Activated CD4-positive, alpha-beta memory T cell treated with anti-CD3 and anti-CD28 coated beads, Interleukin-2, amount 10 ng/mL, durations not matched to agents 7 days and 5 days (primary cell): ENCODE measurements at regions not wholly inside any gene's neighbourhood (a gene's known extent, or its start where the extent isn't known, plus 50 kb on each side); places are given as distances from the start of the nearest gene placed in this dataset.
"Not testable (repeated sequence)": the region's sequence is repeated elsewhere in the genome, so short reads cannot be mapped to it uniquely, and the experiment has no call there.

Source experiments
- CTCF ChIA-PET: fragments of 350-600 bp; sonication (Branson Sonifier 250); formaldehyde crosslinking; loops from one replicate; lab custom pipeline; 2021; ENCODE audit warnings: antibody characterized with exemption, inconsistent platforms; lab: Charles Lee
- POLR2A ChIA-PET: fragments of 350-600 bp; sonication (Branson Sonifier 250); formaldehyde crosslinking; loops from one replicate; lab custom pipeline; 2021; ENCODE audit warnings: antibody characterized with exemption; lab: Charles Lee
- DNase-seq: peaks from one replicate; pipeline ENCODE4 v3.0.0-alpha.2; 2020
- H3K27ac Mint-ChIP-seq: one replicate; pipeline ENCODE4 v1.8.0; 2021; ENCODE audit warnings: mild to moderate bottlenecking, mixed read lengths
- H3K27me3 Mint-ChIP-seq: one replicate; pipeline ENCODE4 v1.8.0; 2021; ENCODE audit warnings: mixed read lengths
- H3K36me3 Mint-ChIP-seq: one replicate; pipeline ENCODE4 v1.8.0; 2021; ENCODE audit warnings: low read depth, mixed read lengths
- H3K4me1 Mint-ChIP-seq: one replicate; pipeline ENCODE4 v1.8.0; 2021; ENCODE audit warnings: mixed read lengths
- H3K4me3 Mint-ChIP-seq: one replicate; pipeline ENCODE4 v1.8.0; 2021; ENCODE audit warnings: mild to moderate bottlenecking, mixed read lengths
- H3K9me3 Mint-ChIP-seq: one replicate; pipeline ENCODE4 v1.8.0; 2021; ENCODE audit warnings: mixed read lengths

GRCh38 chr18:65671621-65672415, 79.0 kb upstream of the CDH7 start:
- H3K4me3 Mint-ChIP-seq, result no peak overlapping the region
- H3K4me1 Mint-ChIP-seq, result no peaks in the 10 kb centered on the region
- no peak for DNase-seq
- peaks cover 20% of the 10 kb centered on the region for H3K9me3 Mint-ChIP-seq
- no peaks in the 10 kb centered on the region for H3K36me3 Mint-ChIP-seq
- ChIA-PET POLR2A (no interaction called here), CTCF (no interaction called here)
- H3K27me3 Mint-ChIP-seq, result no peaks in the 10 kb centered on the region
- no peak overlapping the region for H3K27ac Mint-ChIP-seq

GRCh38 chr18:65670145-65670544, 80.7 kb upstream of the CDH7 start:
- H3K9me3 Mint-ChIP-seq, result peaks cover 20% of the 10 kb centered on the region
- POLR2A ChIA-PET, H3K36me3 Mint-ChIP-seq, DNase-seq, H3K4me3 Mint-ChIP-seq, H3K27ac Mint-ChIP-seq, CTCF ChIA-PET, H3K4me1 Mint-ChIP-seq, H3K27me3 Mint-ChIP-seq: not testable (repeated sequence)

DNA sequence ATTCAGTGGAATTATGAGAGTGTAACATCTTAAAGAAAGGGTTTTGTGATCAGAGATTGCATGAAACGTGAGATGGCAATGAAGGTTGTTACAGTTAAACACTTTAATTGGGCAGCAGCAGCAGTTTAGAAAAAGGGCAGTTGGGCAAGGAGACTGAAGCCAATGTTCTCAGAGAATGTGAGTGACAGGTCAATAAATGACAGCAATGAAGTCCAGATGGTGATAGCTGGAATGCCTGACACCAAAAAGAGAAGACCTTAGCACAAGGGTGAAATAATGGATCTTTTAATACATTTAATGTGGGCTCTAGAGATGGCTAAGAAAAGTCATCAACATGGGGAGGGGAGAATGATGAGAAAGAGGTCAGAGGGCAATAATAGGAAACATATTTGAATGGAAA, 89.4 kb upstream of the CDH7 start:
- CTCF ChIA-PET, result no interaction called here
- H3K9me3 Mint-ChIP-seq, result peaks cover 5% of the 10 kb centered on the region
- POLR2A ChIA-PET, result no interaction called here
- no peaks in the 10 kb centered on the region for H3K27me3 Mint-ChIP-seq
- H3K36me3 Mint-ChIP-seq, result no peaks in the 10 kb centered on the region
- no peaks in the 10 kb centered on the region for H3K4me1 Mint-ChIP-seq
- DNase-seq, result no peak
- no peak overlapping the region for H3K4me3 Mint-ChIP-seq
- H3K27ac Mint-ChIP-seq, result no peak overlapping the region

DNA sequence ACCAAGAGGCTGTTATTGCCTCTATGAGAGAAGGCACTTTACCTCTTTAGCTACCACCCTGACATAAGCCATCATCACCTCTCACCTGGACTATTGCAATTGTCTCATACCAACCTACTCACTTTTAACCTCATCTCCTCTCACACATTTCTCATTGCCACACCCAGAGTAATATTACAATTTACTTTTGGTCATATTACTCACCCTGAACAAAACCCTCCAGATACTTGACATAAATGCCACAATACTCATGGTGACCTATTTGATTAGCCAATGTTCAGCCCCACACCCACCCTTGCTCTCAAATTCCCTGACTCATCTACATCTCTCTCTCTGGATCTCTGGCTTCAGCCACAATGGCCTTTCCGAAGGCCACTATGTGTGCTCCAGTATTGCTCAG, 90.9 kb upstream of the CDH7 start:
- ChIA-PET POLR2A (no interaction called here), CTCF (no interaction called here)
- DNase-seq, result no peak
- Mint-ChIP-seq H3K27me3 (no peaks in the 10 kb centered on the region), H3K27ac (no peak overlapping the region), H3K4me1 (no peaks in the 10 kb centered on the region), H3K4me3 (no peak overlapping the region), H3K36me3 (no peaks in the 10 kb centered on the region), H3K9me3 (peaks cover 5% of the 10 kb centered on the region)

DNA sequence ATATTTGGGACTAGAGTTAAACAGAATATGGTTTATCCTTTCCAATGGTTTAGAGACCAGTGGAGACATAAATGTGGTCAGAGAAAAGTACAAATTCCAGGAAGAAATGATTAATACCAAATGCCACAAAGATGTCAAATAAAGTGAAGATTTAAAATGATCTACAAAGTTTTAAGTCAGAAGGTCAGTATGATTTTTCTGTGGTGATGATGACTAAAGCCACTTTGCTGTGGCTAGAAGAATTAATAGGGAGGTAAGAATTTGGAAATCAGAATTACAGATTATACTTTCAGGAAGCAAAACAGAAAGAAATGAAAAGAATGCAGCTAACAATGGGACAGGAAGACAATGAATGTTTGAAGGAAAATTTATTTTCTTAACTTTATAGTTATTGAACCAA, 91.5 kb upstream of the CDH7 start:
- no peak overlapping the region for H3K4me3 Mint-ChIP-seq
- CTCF ChIA-PET, result no interaction called here
- no peak for DNase-seq
- no peaks in the 10 kb centered on the region for H3K4me1 Mint-ChIP-seq
- peaks cover 7% of the 10 kb centered on the region for H3K9me3 Mint-ChIP-seq
- H3K36me3 Mint-ChIP-seq, result no peaks in the 10 kb centered on the region
- H3K27ac Mint-ChIP-seq, result no peak overlapping the region
- no peaks in the 10 kb centered on the region for H3K27me3 Mint-ChIP-seq
- POLR2A ChIA-PET, result no interaction called here

DNA sequence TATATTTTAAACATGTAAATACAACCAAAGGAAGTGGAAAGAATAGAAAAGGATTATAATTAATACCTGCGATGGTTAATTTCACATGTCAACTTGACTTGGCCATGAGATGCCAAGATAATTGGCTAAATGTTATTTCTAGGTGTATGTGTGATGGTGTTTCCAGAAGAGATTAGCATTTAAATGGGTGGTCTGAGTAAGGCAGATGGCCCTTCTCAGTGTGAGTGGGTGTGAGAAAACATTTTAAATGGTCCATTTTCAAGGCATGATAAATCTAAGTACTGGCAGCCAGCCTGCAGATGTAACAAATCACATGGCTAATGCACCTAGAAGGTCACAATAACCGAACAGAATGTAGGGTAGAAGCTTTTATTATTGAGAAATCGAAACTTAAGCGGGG, 99.6 kb upstream of the CDH7 start:
- POLR2A ChIA-PET, result no interaction called here

DNA sequence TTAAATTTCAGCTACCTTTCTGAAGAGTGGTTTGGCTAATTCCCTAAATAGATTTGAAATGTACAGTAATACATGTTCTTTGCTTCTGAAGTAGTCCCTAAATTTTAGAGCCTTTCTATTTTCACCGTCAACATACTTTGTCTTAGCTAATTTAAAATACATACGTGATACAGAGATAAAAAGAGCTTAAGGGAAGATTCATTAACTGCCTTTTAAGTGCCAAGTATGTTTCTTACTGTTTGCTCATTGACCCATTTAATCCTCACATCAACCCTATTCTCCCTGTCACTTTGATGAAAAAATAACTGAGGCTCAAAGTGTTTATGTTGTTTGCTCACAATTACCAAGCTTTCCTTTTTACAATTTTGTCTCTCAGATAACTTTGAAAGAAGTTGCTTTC, 118.6 kb upstream of the CDH7 start:
- CTCF ChIA-PET, result no interaction called here
- no peak for DNase-seq
- Mint-ChIP-seq H3K4me1 (no peaks in the 10 kb centered on the region), H3K27me3 (no peaks in the 10 kb centered on the region), H3K36me3 (no peaks in the 10 kb centered on the region), H3K27ac (no peak overlapping the region), H3K4me3 (no peak overlapping the region), H3K9me3 (peaks cover 8% of the 10 kb centered on the region)
- POLR2A ChIA-PET, result no interaction called here

More for the DNA sequence above, 99.6 kb upstream of the CDH7 start:
- DNase-seq, result no peak
- H3K27ac Mint-ChIP-seq, result no peak overlapping the region
- no peaks in the 10 kb centered on the region for H3K27me3 Mint-ChIP-seq
- peaks cover 6% of the 10 kb centered on the region for H3K9me3 Mint-ChIP-seq
- no peaks in the 10 kb centered on the region for H3K4me1 Mint-ChIP-seq
- no peaks in the 10 kb centered on the region for H3K36me3 Mint-ChIP-seq
- CTCF ChIA-PET, result no interaction called here
- H3K4me3 Mint-ChIP-seq, result no peak overlapping the region

GRCh38 chr18:65631766-65632165, 119.0 kb upstream of the CDH7 start:
- H3K9me3 Mint-ChIP-seq, result peaks cover 9% of the 10 kb centered on the region
- DNase-seq, result no peak
- ChIA-PET POLR2A (no interaction called here), CTCF (no interaction called here)
- H3K4me3 Mint-ChIP-seq, result no peak overlapping the region
- no peaks in the 10 kb centered on the region for H3K36me3 Mint-ChIP-seq
- no peaks in the 10 kb centered on the region for H3K27me3 Mint-ChIP-seq
- H3K27ac Mint-ChIP-seq, result no peak overlapping the region
- no peaks in the 10 kb centered on the region for H3K4me1 Mint-ChIP-seq

DNA sequence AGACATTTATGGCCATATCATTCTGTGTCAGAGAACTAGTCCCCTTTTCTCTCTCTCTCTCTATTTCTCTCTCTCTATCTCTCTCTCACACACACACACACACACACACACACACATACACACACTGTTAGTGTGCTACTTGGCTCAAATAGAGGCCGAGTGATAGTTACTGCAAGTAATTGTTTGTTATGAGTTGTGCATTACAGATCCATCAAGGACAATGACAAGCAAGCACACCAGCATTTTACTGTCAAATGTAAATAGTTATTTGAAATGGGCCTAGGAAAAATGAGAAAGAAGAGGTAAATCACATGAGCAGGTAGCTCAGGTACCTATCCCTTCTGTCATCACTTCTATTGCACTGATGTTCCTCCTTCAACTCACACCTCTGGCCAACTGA, 122.4 kb upstream of the CDH7 start:
- CTCF ChIA-PET, result no interaction called here
- H3K4me3 Mint-ChIP-seq, result no peak overlapping the region

GRCh38 chr18:65623676-65624075, 127.1 kb upstream of the CDH7 start:
- DNase-seq, result no peak
- Mint-ChIP-seq H3K4me3 (no peak overlapping the region), H3K27me3 (no peaks in the 10 kb centered on the region), H3K4me1 (no peaks in the 10 kb centered on the region), H3K27ac (no peak overlapping the region), H3K9me3 (peaks cover 8% of the 10 kb centered on the region), H3K36me3 (no peaks in the 10 kb centered on the region)
- ChIA-PET POLR2A (no interaction called here), CTCF (no interaction called here)

More for the DNA sequence above, 122.4 kb upstream of the CDH7 start:
- Mint-ChIP-seq H3K9me3 (peaks cover 7% of the 10 kb centered on the region), H3K27ac (no peak overlapping the region), H3K27me3 (no peaks in the 10 kb centered on the region), H3K4me1 (no peaks in the 10 kb centered on the region), H3K36me3 (no peaks in the 10 kb centered on the region)
- DNase-seq, result no peak
- POLR2A ChIA-PET, result no interaction called here

- H3K9me3 Mint-ChIP-seq, result peaks cover 15% of the 10 kb centered on the region
- DNase-seq, result no peak
- no peaks in the 10 kb centered on the region for H3K27me3 Mint-ChIP-seq
- ChIA-PET POLR2A (no interaction called here), CTCF (no interaction called here)
- no peaks in the 10 kb centered on the region for H3K36me3 Mint-ChIP-seq
- H3K4me3 Mint-ChIP-seq, result no peak overlapping the region
- no peaks in the 10 kb centered on the region for H3K4me1 Mint-ChIP-seq
- no peak overlapping the region for H3K27ac Mint-ChIP-seq
Observed at GRCh38 chr18:65622436-65622835, 128.4 kb upstream of the CDH7 start.

DNA sequence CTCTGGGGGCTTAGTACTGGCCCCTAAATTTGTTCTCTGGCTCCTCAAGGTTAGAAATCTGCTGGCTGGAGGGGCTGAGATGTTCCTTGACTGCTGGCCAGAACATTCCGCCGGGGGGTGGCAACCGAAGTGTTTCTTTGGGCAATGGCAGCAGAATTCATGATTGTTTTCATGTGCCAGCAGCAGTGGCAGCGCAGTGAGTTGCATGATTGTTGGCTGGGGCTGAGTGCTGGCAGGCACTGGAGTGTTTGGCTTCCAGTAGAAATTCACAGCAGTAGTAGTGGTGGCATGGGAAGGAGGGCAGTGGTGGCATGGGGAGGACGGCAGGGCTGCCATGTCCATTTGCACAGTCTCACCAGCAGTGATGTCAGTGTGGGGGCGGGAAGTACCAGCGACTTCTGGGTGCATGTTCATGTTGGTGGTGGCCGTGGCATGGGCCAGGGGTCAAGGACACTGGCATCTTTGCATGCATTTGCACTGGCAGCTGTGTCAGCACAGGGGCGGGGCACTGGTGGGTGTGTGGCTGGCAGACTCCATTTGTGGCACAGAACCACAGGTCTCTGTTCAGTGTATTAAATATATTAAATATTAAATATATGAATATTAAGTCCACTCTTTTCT, 130.6 kb upstream of the CDH7 start:
- peaks cover 13% of the 10 kb centered on the region for H3K9me3 Mint-ChIP-seq
- no peak overlapping the region for H3K4me3 Mint-ChIP-seq
- no peak for DNase-seq
- H3K36me3 Mint-ChIP-seq, result no peaks in the 10 kb centered on the region
- no peaks in the 10 kb centered on the region for H3K4me1 Mint-ChIP-seq
- ChIA-PET CTCF (no interaction called here), POLR2A (no interaction called here)
- H3K27me3 Mint-ChIP-seq, result no peaks in the 10 kb centered on the region
- no peak overlapping the region for H3K27ac Mint-ChIP-seq

- no peaks in the 10 kb centered on the region for H3K36me3 Mint-ChIP-seq
- ChIA-PET POLR2A (no interaction called here), CTCF (no interaction called here)
- no peaks in the 10 kb centered on the region for H3K27me3 Mint-ChIP-seq
- H3K4me1 Mint-ChIP-seq, result no peaks in the 10 kb centered on the region
- no peak overlapping the region for H3K27ac Mint-ChIP-seq
- no peak for DNase-seq
- H3K4me3 Mint-ChIP-seq, result no peak overlapping the region
- H3K9me3 Mint-ChIP-seq, result peaks cover 11% of the 10 kb centered on the region
Observed at GRCh38 chr18:65610939-65611338, 139.9 kb upstream of the CDH7 start.

GRCh38 chr18:65608471-65608870, 142.3 kb upstream of the CDH7 start:
- H3K4me3 Mint-ChIP-seq, result no peak overlapping the region
- H3K9me3 Mint-ChIP-seq, result peaks cover 18% of the 10 kb centered on the region
- ChIA-PET CTCF (no interaction called here), POLR2A (no interaction called here)
- no peaks in the 10 kb centered on the region for H3K36me3 Mint-ChIP-seq
- H3K27ac Mint-ChIP-seq, result no peak overlapping the region
- no peak for DNase-seq
- H3K27me3 Mint-ChIP-seq, result no peaks in the 10 kb centered on the region
- H3K4me1 Mint-ChIP-seq, result no peaks in the 10 kb centered on the region
